ENCODE measurements at regions not wholly inside any gene's neighbourhood (a gene's known extent, or its start where the extent isn't known, plus 50 kb on each side); places are given as distances from the start of the nearest gene placed in this dataset.

DNA sequence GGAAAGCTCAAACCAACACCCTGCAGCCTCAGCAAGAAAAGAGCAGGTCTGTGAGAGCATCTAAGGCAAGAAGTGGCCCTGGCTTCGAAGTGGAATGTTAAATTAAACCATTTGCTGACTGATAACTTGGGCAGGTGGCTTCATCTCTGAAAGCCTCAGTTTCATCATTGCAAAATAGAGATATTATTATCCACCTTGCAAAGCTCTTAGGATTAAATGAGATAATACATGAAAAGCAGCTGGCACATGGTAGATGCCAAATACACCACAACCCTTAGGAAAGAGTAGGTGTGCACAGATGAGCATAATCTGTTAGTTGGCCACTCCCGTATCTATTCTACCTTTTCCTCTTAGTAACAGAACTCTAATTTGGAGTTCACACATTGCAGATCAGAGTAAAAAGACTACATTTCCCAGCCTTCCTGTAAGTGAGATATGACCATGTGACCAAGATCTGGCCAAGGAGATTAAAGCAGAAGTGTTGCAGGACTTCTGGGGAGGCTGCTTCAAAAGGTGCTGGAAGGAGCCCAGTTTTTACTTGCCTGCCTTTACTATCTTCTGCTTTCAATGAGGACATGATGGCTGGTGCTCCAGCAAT is 288.7 kb downstream of the SOX9 start:
- Histone ChIP-seq H3K4me3 (ENCODE audit: low read depth, low read length) (no peak overlapping the region), H3K36me3 (no peaks in the 10 kb centered on the region), H3K27ac (no peak overlapping the region), H3K27me3 (ENCODE audit: insufficient read depth, low read depth, severe bottlenecking) (no peaks in the 10 kb centered on the region), H3K9me3 (ENCODE audit: severe bottlenecking) (no peaks in the 10 kb centered on the region)
- TF ChIP-seq, protein P1, sequence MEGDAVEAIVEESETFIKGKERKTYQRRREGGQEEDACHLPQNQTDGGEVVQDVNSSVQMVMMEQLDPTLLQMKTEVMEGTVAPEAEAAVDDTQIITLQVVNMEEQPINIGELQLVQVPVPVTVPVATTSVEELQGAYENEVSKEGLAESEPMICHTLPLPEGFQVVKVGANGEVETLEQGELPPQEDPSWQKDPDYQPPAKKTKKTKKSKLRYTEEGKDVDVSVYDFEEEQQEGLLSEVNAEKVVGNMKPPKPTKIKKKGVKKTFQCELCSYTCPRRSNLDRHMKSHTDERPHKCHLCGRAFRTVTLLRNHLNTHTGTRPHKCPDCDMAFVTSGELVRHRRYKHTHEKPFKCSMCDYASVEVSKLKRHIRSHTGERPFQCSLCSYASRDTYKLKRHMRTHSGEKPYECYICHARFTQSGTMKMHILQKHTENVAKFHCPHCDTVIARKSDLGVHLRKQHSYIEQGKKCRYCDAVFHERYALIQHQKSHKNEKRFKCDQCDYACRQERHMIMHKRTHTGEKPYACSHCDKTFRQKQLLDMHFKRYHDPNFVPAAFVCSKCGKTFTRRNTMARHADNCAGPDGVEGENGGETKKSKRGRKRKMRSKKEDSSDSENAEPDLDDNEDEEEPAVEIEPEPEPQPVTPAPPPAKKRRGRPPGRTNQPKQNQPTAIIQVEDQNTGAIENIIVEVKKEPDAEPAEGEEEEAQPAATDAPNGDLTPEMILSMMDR (IDR thresholded peaks at IDR 0.05; ENCODE audit: low read depth, low read length), result no peak
- DNase-seq, result no peak

DNA sequence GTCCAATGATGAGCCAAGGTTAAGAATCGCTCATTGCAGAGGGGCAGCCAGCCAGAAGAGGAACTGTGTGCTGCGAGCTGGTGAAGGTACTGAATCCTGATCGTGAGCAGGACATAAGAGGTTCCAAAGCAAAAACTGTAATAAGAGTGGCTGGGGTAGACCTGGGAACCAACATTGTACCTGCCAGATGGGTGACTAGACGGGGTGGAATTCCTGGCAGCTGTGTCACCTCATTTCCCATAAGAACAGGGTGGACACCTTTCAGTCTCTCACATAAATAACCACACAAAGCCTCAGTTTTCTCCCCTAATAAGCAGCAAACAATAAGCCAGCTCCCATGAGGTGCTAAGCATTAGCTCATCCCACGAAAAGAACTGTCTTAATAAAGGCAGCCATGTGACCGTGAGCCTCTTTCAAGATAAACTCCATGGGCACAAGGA is 290.3 kb downstream of the SOX9 start:
- DNase-seq, result no peak
- Histone ChIP-seq H3K27ac (no peak overlapping the region), H3K9me3 (ENCODE audit: severe bottlenecking) (no peaks in the 10 kb centered on the region)

DNA sequence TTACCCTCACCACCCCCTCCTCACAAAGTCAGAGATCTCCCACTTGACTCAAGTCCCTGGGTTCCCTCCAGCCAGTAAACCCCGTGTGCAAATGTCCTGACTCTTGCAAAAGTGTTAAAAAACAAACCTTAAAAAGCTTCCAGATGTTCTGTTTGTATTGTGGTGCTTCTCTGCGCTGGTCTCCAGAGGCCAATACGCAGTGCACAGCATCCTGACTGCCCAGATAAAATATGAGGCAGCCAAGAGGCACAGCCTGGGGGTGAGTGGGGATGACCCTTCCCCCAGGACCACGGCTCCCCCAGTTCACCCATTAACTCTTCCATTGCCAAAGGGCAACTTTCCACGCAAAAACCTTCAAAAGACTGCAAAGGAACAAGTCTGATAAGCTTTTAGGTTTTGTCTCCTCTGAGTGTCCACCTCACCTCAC is 291.8 kb downstream of the SOX9 start:
- DNase-seq, result no peak
- H3K27ac ChIP-seq, result no peak overlapping the region
- peaks cover 10% of the 10 kb centered on the region for H3K9me3 ChIP-seq (ENCODE audit: severe bottlenecking)
- TF ChIP-seq, protein P1 (IDR thresholded peaks at IDR 0.05; ENCODE audit: low read depth, low read length), result no peak
- no peak overlapping the region for H3K4me3 ChIP-seq (ENCODE audit: low read depth, low read length)
- H3K27me3 ChIP-seq (ENCODE audit: insufficient read depth, low read depth, severe bottlenecking), result no peaks in the 10 kb centered on the region
- no peaks in the 10 kb centered on the region for H3K36me3 ChIP-seq

More for the DNA sequence above, 290.3 kb downstream of the SOX9 start:
- H3K27me3 ChIP-seq (ENCODE audit: insufficient read depth, low read depth, severe bottlenecking), result no peaks in the 10 kb centered on the region
- TF ChIP-seq, protein P1 (IDR thresholded peaks at IDR 0.05; ENCODE audit: low read depth, low read length), result no peak
- no peaks in the 10 kb centered on the region for H3K36me3 ChIP-seq
- H3K4me3 ChIP-seq (ENCODE audit: low read depth, low read length), result no peak overlapping the region

DNA sequence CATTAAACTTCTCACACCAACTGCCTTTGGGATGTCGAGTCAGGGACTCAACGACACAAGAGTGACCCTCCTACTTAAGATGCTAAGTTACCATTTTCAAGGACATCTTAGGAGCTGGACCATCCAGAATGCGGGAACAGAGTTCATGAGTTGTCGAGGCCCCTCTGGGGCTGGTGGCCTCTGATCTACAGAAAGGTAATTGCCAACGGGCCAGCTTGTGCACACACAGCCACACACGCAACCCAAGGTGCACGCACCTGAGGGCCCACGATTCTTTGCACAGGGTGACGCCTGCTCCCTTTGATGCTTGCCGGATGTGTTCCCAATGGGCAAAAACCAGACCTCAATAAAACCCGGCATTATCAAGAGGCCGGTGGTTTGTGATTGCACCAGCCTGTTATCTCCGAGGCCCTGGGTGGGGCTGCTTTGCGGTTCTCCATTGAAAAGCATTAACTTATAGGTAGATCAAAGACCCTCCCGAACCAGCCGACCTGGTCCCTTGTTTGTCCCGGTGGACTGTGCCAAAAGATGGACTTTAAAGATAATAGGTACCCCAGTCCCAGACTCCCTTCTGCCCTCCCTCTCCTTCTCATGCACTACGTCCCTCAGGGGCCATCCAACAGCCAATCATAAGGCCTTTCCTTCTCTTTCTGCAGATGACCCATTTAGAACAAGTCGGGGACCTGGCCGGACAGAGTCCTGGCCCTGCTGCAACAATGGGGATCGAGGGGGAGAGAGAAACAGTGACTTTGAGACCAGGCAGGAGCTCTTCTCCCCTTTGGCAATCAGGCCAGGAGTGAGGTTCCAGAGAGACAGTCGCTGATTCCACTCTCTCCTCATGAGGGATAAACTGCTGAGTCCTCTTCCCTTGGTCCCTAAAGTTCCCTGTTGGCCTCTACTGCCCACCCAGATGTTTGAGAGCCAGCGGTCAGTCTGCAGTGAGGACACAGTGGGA is 292.5 kb downstream of the SOX9 start:
- Histone ChIP-seq H3K36me3 (no peaks in the 10 kb centered on the region), H3K27me3 (ENCODE audit: insufficient read depth, low read depth, severe bottlenecking) (no peaks in the 10 kb centered on the region), H3K27ac (no peak overlapping the region), H3K9me3 (ENCODE audit: severe bottlenecking) (peaks cover 17% of the 10 kb centered on the region), H3K4me3 (ENCODE audit: low read depth, low read length) (no peak overlapping the region)
- DNase-seq, result no peak
- TF ChIP-seq, protein P1 (IDR thresholded peaks at IDR 0.05; ENCODE audit: low read depth, low read length), result no peak

DNA sequence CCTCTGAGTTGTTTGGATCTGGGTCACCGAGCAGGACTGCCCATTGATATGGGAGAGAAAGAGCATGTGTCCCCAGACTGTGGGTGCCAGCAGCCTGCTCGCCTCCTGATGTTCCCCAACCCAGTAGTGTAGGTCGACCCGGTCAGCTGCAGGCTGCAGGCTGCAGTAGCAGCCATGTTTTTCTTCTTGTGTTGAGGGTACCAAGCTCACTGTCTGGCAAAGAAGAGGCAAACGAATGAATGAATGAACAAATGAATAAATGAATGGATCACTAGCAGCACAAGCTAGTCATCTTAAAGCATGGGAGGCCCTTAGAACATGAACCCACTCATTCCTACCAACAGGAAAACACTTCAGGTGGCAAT is 293.2 kb downstream of the SOX9 start:
- no peak overlapping the region for H3K27ac ChIP-seq
- no peaks in the 10 kb centered on the region for H3K27me3 ChIP-seq (ENCODE audit: insufficient read depth, low read depth, severe bottlenecking)
- no peak for DNase-seq
- H3K9me3 ChIP-seq (ENCODE audit: severe bottlenecking), result peaks cover 24% of the 10 kb centered on the region
- no peaks in the 10 kb centered on the region for H3K36me3 ChIP-seq
- TF ChIP-seq, protein P1 (IDR thresholded peaks at IDR 0.05; ENCODE audit: low read depth, low read length), result no peak
- H3K4me3 ChIP-seq (ENCODE audit: low read depth, low read length), result no peak overlapping the region

Data from WERI-Rb-1 (cell line).